HepG2 (cell line): ENCODE measurements at regions not wholly inside any gene's neighbourhood (a gene's known extent, or its start where the extent isn't known, plus 50 kb on each side); places are given as distances from the start of the nearest gene placed in this dataset.

Experiments
- ATAC-seq: fragments of 200-7000 bp; cut with Tn5 transposase; 3 replicates; pipeline ENCODE4 v1.9.1; 2020; ENCODE audit warnings: mild to moderate bottlenecking, moderate library complexity
- BruUV-seq: library from RNA; stranded (reverse); fragments of 400-500 nt; replicated peaks from 2 replicates; lab custom pipeline; 2021; lab: Mats Ljungman, UMichigan
- CTCF ChIA-PET: fragments of 300-600 bp; formaldehyde crosslinking; extraction: SDS; loops from one replicate; lab custom pipeline; 2021; ENCODE audit warnings: low total read pairs, inconsistent platforms, low intra/inter-chr PET ratio; lab: Yijun Ruan, JAX
- POLR2A ChIA-PET: fragments of 350-600 bp; sonication (Branson Sonifier 250); formaldehyde crosslinking; loops from one replicate; lab custom pipeline; 2020; ENCODE audit warnings: antibody characterized with exemption, inconsistent platforms; lab: Yijun Ruan, JAX
- DNase-seq: peaks from one replicate; pipeline ENCODE4 v3.0.0-alpha.2; 2015; ENCODE audit warnings: low spot score
- FAIRE-seq: peaks from 3 replicates; lab custom pipeline; 2011; peaks lifted over from hg19 to GRCh38; lab: Jason Lieb, UNC
- H2AFZ ChIP-seq: one replicate; pipeline ENCODE4 v1.6.1; 2011; ENCODE audit warnings: low read length, inconsistent platforms
- H3K27ac ChIP-seq: fragments of 300-600 bp; 3 replicates; pipeline ENCODE4 v1.8.0; 2011; ENCODE audit warnings: mixed run types, mild to moderate bottlenecking, mixed read lengths, low read length, inconsistent platforms; ENCODE audit not compliant: insufficient read depth; ENCODE audit errors: extremely low read length
- H3K27me3 ChIP-seq, 2 experiments: fragments of 200-600 bp in 1 of 2; 2 replicates in 1 of 2; 3 replicates in 1 of 2; pipeline versions ENCODE4 v1.6.0 to v1.8.0; 2011; ENCODE audit warnings: low read length in 2 of 2, mild to moderate bottlenecking in 2 of 2, moderate library complexity in 2 of 2, inconsistent platforms in 1 of 2; ENCODE audit not compliant: insufficient read depth in 2 of 2, control insufficient read depth in 1 of 2
- H3K36me3 ChIP-seq, 2 experiments: fragments of 200-600 bp in 1 of 2; replicated peaks in 1 of 2; 2 replicates in 1 of 2; 3 replicates in 1 of 2; pipeline versions ENCODE4 v1.5.1 to v1.8.0; 2011; ENCODE audit warnings: low read length in 2 of 2, inconsistent platforms in 1 of 2; ENCODE audit not compliant: insufficient read depth in 2 of 2, control insufficient read depth in 1 of 2
- H3K4me1 ChIP-seq: 2 replicates; pipeline ENCODE4 v1.5.1; 2012; ENCODE audit warnings: low read length, inconsistent platforms; ENCODE audit not compliant: insufficient read depth
- H3K4me2 ChIP-seq: 2 replicates; pipeline ENCODE4 v1.6.0; 2011; ENCODE audit warnings: low read depth, low read length, inconsistent platforms
- H3K4me3 ChIP-seq, 3 experiments: fragments of 200-600 bp in 1 of 3; sonication (generic), shearing (Covaris generic) in 1 of 3; replicated peaks in 1 of 3; 2 replicates each; pipeline ENCODE4 v1.5.1; 2011 to 2016; ENCODE audit warnings: low read length in 3 of 3, inconsistent platforms in 2 of 3, low read depth in 2 of 3, mild to moderate bottlenecking in 2 of 3, control low read depth in 1 of 3, mixed read lengths in 1 of 3; ENCODE audit not compliant: insufficient read depth in 1 of 3
- H3K79me2 ChIP-seq: one replicate; pipeline ENCODE4 v1.6.1; 2011; ENCODE audit warnings: low read length, inconsistent platforms; ENCODE audit not compliant: insufficient read depth
- H3K9ac ChIP-seq: 2 replicates; pipeline ENCODE4 v1.6.0; 2011; ENCODE audit warnings: mild to moderate bottlenecking, low read depth, low read length, inconsistent platforms; ENCODE audit not compliant: insufficient read depth
- H3K9me3 ChIP-seq: 2 replicates; pipeline ENCODE4 v1.5.1; 2012; ENCODE audit warnings: mild to moderate bottlenecking, low read length
- H4K20me1 ChIP-seq: 2 replicates; pipeline ENCODE4 v1.6.0; 2011; ENCODE audit warnings: inconsistent platforms, mild to moderate bottlenecking, low read length, moderate library complexity; ENCODE audit not compliant: insufficient read depth
- ELK4 ChIP-seq: sonication (generic); formaldehyde crosslinking; IDR thresholded peaks from 2 replicates; pipeline ENCODE4 v1.9.0; 2021; ENCODE audit warnings: missing genetic modification reagents, borderline replicate concordance
- KDM4B ChIP-seq: sonication (generic); formaldehyde crosslinking; IDR thresholded peaks from 2 replicates; pipeline ENCODE4 v1.4.0; 2020; ENCODE audit warnings: missing genetic modification reagents
- MED1 ChIP-seq: sonication (generic); formaldehyde crosslinking; IDR thresholded peaks from 2 replicates; pipeline ENCODE4 v1.4.0; 2020; ENCODE audit warnings: missing genetic modification reagents
- MNT ChIP-seq: fragments of 450-650 bp; IDR thresholded peaks from 2 replicates; pipeline ENCODE4 v1.6.1; 2016
- MTERF4 ChIP-seq: sonication (generic); formaldehyde crosslinking; IDR thresholded peaks from 2 replicates; pipeline ENCODE4 v1.8.0; 2023; ENCODE audit warnings: mild to moderate bottlenecking, missing genetic modification reagents
- ZBTB25 ChIP-seq: IDR thresholded peaks from 2 replicates; pipeline ENCODE4 v1.6.1; 2018; ENCODE audit warnings: missing genetic modification reagents
- ZNF318 ChIP-seq: sonication (generic); formaldehyde crosslinking; IDR thresholded peaks from 2 replicates; pipeline ENCODE4 v1.4.0; 2020; ENCODE audit warnings: mild to moderate bottlenecking, missing genetic modification reagents
- ZNF589 ChIP-seq: sonication (generic); formaldehyde crosslinking; conservative IDR thresholded peaks from 2 replicates; pipeline ENCODE4 v1.8.0; 2022; ENCODE audit warnings: mild to moderate bottlenecking, moderate library complexity, missing genetic modification reagents
- ZNF737 ChIP-seq: sonication (generic); formaldehyde crosslinking; IDR thresholded peaks from 2 replicates; pipeline ENCODE4 v1.5.0; 2020; ENCODE audit warnings: missing genetic modification reagents, mild to moderate bottlenecking, borderline replicate concordance
- WGBS: methylation state at CpG from one replicate; pipeline ENCODE4 v1.1.6; 2017; ENCODE audit warnings: low lambda C conversion rate; 5-methylcytosine and 5-hydroxymethylcytosine counted together
- in situ Hi-C: cut with HindIII; loops from 2 replicates; pipeline ENCODE4 v1.10.0; 2017; ENCODE audit warnings: low pct_unique_long_range_greater_than_20kb; ENCODE audit not compliant: extremely low pct_ligation_motif_present
- intact Hi-C: fragments of 100-400 bp; cut with micrococcal nuclease; formaldehyde crosslinking; loops from one replicate; pipeline ENCODE4 v1.10.0; 2022; ENCODE audit not compliant: unreplicated experiment

- H3K27me3 ChIP-seq = peaks cover 0 to 4% of the 10 kb centered on the region in 2 experiments; a peak in 1 of 5 replicates
- H2AFZ ChIP-seq = no peak overlapping the region
- no peaks in the 10 kb centered on the region for H3K9me3 ChIP-seq
- H3K9ac ChIP-seq = no peak overlapping the region
- H3K4me1 ChIP-seq = no peaks in the 10 kb centered on the region
- TF ChIP-seq MTERF4 (CRISPR knock-in tag) (no peak), ZNF589 (CRISPR knock-in tag) (no peak), MNT (no peak), ELK4 (CRISPR knock-in tag) (no peak), KDM4B (CRISPR knock-in tag) (no peak), MED1 (CRISPR knock-in tag) (no peak), ZNF318 (no peak), ZBTB25 (no peak), ZNF737 (CRISPR knock-in tag) (no peak)
- DNase-seq (no peak), ATAC-seq (no peak; the same call in 1 of the 3 replicates), FAIRE-seq (no peak)
- no TSS peak for BruUV-seq
- H3K4me2 ChIP-seq = no peak overlapping the region
- CTCF ChIA-PET = no interaction called here
- intact Hi-C loops = no loop called here
- H3K4me3 ChIP-seq = no peak overlapping the region
- no peak overlapping the region for H3K27ac ChIP-seq
- H4K20me1 ChIP-seq = no peaks in the 10 kb centered on the region
- no peaks in the 10 kb centered on the region for H3K79me2 ChIP-seq
- H3K36me3 ChIP-seq = no peaks in the 10 kb centered on the region
- in situ Hi-C loops = no loop called here
- POLR2A ChIA-PET = no interaction called here
- WGBS = 44% methylated on average over 17 of the region's 65 CpGs
These were observed 370.3 kb upstream of the SMIM31 start for GRCh38 chr4:164383358-164384220.
